Neural progenitor cell (in vitro differentiated cells): ENCODE measurements at regions not wholly inside any gene's neighbourhood (a gene's known extent, or its start where the extent isn't known, plus 50 kb on each side); places are given as distances from the start of the nearest gene placed in this dataset.

Experiments used
- EZH2 ChIP-seq: fragments of 200-600 bp; sonication (generic); IDR thresholded peaks from 2 replicates; pipeline ENCODE4 v1.6.1; 2017; ENCODE audit warnings: antibody characterized with exemption, mild to moderate bottlenecking, moderate library complexity
- TF ChIP-seq, protein P1 (sequence below): fragments of 200-600 bp; sonication (generic); IDR thresholded peaks from 2 replicates; pipeline ENCODE4 v1.5.1; 2017; ENCODE audit warnings: antibody characterized with exemption, mild to moderate bottlenecking

DNA sequence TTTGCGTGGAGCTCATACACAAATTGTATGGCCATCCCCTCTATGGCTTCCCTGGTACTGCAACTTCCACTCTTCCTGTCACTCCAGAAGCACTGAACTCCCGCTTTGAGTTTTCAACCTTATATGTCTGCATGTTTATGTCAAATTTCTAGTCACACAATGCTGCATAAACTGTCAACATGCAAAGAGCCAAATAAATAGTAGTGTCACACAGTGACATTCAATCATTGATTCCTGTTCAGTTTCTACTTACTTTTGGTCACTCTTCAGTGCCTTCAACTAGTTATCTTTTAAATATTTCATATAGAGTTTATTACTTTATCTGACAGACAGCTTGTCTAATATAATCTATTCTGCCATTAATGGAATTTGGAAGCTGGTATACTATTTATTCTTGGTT lies 149.3 kb downstream of the SPANXN1 start:
- TF ChIP-seq, protein P1, sequence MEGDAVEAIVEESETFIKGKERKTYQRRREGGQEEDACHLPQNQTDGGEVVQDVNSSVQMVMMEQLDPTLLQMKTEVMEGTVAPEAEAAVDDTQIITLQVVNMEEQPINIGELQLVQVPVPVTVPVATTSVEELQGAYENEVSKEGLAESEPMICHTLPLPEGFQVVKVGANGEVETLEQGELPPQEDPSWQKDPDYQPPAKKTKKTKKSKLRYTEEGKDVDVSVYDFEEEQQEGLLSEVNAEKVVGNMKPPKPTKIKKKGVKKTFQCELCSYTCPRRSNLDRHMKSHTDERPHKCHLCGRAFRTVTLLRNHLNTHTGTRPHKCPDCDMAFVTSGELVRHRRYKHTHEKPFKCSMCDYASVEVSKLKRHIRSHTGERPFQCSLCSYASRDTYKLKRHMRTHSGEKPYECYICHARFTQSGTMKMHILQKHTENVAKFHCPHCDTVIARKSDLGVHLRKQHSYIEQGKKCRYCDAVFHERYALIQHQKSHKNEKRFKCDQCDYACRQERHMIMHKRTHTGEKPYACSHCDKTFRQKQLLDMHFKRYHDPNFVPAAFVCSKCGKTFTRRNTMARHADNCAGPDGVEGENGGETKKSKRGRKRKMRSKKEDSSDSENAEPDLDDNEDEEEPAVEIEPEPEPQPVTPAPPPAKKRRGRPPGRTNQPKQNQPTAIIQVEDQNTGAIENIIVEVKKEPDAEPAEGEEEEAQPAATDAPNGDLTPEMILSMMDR: no peak
- TF ChIP-seq EZH2: no peak
